H1 (cell line): ENCODE measurements at regions not wholly inside any gene's neighbourhood (a gene's known extent, or its start where the extent isn't known, plus 50 kb on each side); places are given as distances from the start of the nearest gene placed in this dataset.

Experiments used
- CHD7 ChIP-seq: fragments of 300-600 bp; sonication (generic); IDR thresholded peaks from 2 replicates; pipeline ENCODE4 v1.7.1; 2012; ENCODE audit warnings: low read length, moderate library complexity, mild to moderate bottlenecking, inconsistent platforms; ENCODE audit not compliant: insufficient replicate concordance
- SP2 ChIP-seq: IDR thresholded peaks from 2 replicates; pipeline ENCODE4 v1.6.1; 2012; ENCODE audit warnings: mild to moderate bottlenecking, low read length, inconsistent platforms
- SUZ12 ChIP-seq: fragments of 200-600 bp; sonication (generic); IDR thresholded peaks from 2 replicates; pipeline ENCODE4 v1.6.1; 2012; ENCODE audit warnings: mild to moderate bottlenecking, inconsistent platforms, low read length, moderate library complexity, mixed read lengths

DNA sequence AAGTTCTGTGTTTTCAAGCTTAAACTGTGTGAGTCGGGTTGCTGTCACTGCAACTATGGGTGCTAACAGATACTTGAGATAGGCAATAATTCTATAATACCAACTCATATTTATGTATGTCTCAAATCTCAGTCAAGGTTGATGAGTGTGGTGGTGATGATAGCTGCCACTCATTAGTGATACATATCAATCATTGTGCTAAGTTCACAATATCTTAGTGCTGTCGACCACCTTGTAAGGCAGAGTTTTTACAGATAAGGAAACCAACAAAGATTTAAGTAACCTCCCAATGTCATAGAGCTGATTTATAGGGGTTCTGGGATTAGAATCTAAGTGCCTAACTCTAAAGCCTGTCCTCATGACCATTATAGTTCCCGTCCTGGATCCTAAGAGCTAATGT lies 82.5 kb downstream of the ELAPOR2 start (continued):
- TF ChIP-seq CHD7, result no peak
- TF ChIP-seq SUZ12, result no peak
- no peak for TF ChIP-seq SP2
- TF ChIP-seq, all 59 proteins: peak for 0
